IMR-90 (cell line): ENCODE measurements at regions not wholly inside any gene's neighbourhood (a gene's known extent, or its start where the extent isn't known, plus 50 kb on each side); places are given as distances from the start of the nearest gene placed in this dataset.

Source experiments
- ATAC-seq: fragments of 200-7000 bp; cut with Tn5 transposase; 2 replicates; pipeline ENCODE4 v1.9.1; 2020; ENCODE audit warnings: low read depth, mild to moderate bottlenecking, moderate library complexity
- BruUV-seq: library from RNA; stranded (reverse); fragments of 400-500 nt; replicated peaks from 2 replicates; lab custom pipeline; 2021; lab: Mats Ljungman, UMichigan
- CTCF ChIA-PET: fragments of 300-600 bp; formaldehyde crosslinking; extraction: SDS; loops from one replicate; lab custom pipeline; 2021; ENCODE audit warnings: antibody characterized with exemption; lab: Yijun Ruan, JAX
- POLR2A ChIA-PET: fragments of 300-600 bp; sonication (Branson Sonifier 250); formaldehyde crosslinking; loops from one replicate; lab custom pipeline; 2022; ENCODE audit warnings: antibody characterized with exemption; ENCODE audit not compliant: unreplicated experiment; lab: Charles Lee
- DNase-seq: peaks from one replicate; pipeline ENCODE4 v3.0.0; 2013
- H2AFZ ChIP-seq: replicated peaks from 2 replicates; pipeline ENCODE3; 2013; ENCODE audit warnings: low read length, mild to moderate bottlenecking; ENCODE audit not compliant: poor library complexity
- H2AK5ac ChIP-seq: 2 replicates; pipeline ENCODE4 v1.6.1; 2013; ENCODE audit warnings: low read depth, low read length, inconsistent platforms
- H2AK9ac ChIP-seq: replicated peaks from 2 replicates; pipeline ENCODE3; 2013; ENCODE audit warnings: mild to moderate bottlenecking, low read depth, low read length, moderate library complexity; ENCODE audit not compliant: poor library complexity
- H2BK120ac ChIP-seq: 2 replicates; pipeline ENCODE4 v1.6.1; 2013; ENCODE audit warnings: low read depth, low read length, inconsistent platforms
- H2BK15ac ChIP-seq: 3 replicates; pipeline ENCODE4 v1.6.1; 2013; ENCODE audit warnings: low read depth, low read length, inconsistent platforms
- H2BK20ac ChIP-seq: 2 replicates; pipeline ENCODE4 v1.6.1; 2013; ENCODE audit warnings: low read depth, mild to moderate bottlenecking, inconsistent platforms, low read length, moderate library complexity
- H2BK5ac ChIP-seq: 2 replicates; pipeline ENCODE4 v1.6.1; 2013; ENCODE audit warnings: mild to moderate bottlenecking, low read depth, low read length, inconsistent platforms; ENCODE audit not compliant: poor library complexity, severe bottlenecking
- H3K14ac ChIP-seq: replicated peaks from 2 replicates; pipeline ENCODE4 v1.6.1; 2013; ENCODE audit warnings: low read depth, low read length, inconsistent platforms
- H3K18ac ChIP-seq: 2 replicates; pipeline ENCODE4 v1.6.1; 2013; ENCODE audit warnings: low read depth, low read length, control low read depth
- H3K23ac ChIP-seq: 2 replicates; pipeline ENCODE4 v1.6.1; 2013; ENCODE audit warnings: low read depth, low read length, inconsistent platforms
- H3K27ac ChIP-seq: 2 replicates; pipeline ENCODE4 v1.5.1; 2013; ENCODE audit warnings: mild to moderate bottlenecking, control low read depth, low read length; ENCODE audit not compliant: insufficient read depth
- H3K27me3 ChIP-seq: 2 replicates; pipeline ENCODE4 v1.6.1; 2013; ENCODE audit warnings: low read length; ENCODE audit not compliant: control insufficient read depth, insufficient read depth
- H3K36me3 ChIP-seq: 2 replicates; pipeline ENCODE4 v1.6.1; 2013; ENCODE audit warnings: low read length, mixed read lengths; ENCODE audit not compliant: control insufficient read depth, insufficient read depth
- H3K4ac ChIP-seq: 2 replicates; pipeline ENCODE4 v1.6.1; 2013; ENCODE audit warnings: low read depth, low read length, inconsistent platforms
- H3K4me1 ChIP-seq: 2 replicates; pipeline ENCODE4 v1.6.1; 2013; ENCODE audit warnings: low read length, mixed read lengths; ENCODE audit not compliant: control insufficient read depth, insufficient read depth
- H3K4me2 ChIP-seq: 2 replicates; pipeline ENCODE4 v1.6.1; 2013; ENCODE audit warnings: low read depth, mild to moderate bottlenecking, control low read depth, low read length, moderate library complexity
- H3K4me3 ChIP-seq: 2 replicates; pipeline ENCODE4 v1.5.1; 2013; ENCODE audit warnings: low read depth, mild to moderate bottlenecking, control low read depth, low read length, moderate library complexity; ENCODE audit not compliant: insufficient read depth
- H3K56ac ChIP-seq: 2 replicates; pipeline ENCODE4 v1.6.1; 2013; ENCODE audit warnings: low read length, inconsistent platforms; ENCODE audit not compliant: insufficient read depth; ENCODE audit errors: extremely low read depth
- H3K79me1 ChIP-seq, 2 experiments: 2 replicates each; pipeline ENCODE4 v1.6.1; 2013; ENCODE audit warnings: low read length in 2 of 2, inconsistent platforms in 1 of 2, low read depth in 1 of 2
- H3K9ac ChIP-seq: 2 replicates; pipeline ENCODE4 v1.6.1; 2013; ENCODE audit warnings: low read depth, low read length, control low read depth
- H3K9me1 ChIP-seq: 2 replicates; pipeline ENCODE4 v1.6.1; 2013; ENCODE audit warnings: low read length, inconsistent platforms; ENCODE audit not compliant: insufficient read depth
- H3K9me3 ChIP-seq: 2 replicates; pipeline ENCODE4 v1.6.1; 2013; ENCODE audit warnings: low read length; ENCODE audit not compliant: control insufficient read depth, insufficient read depth
- H4K20me1 ChIP-seq: 2 replicates; pipeline ENCODE4 v1.6.1; 2013; ENCODE audit warnings: low read length, inconsistent platforms; ENCODE audit not compliant: insufficient read depth
- H4K5ac ChIP-seq: 2 replicates; pipeline ENCODE4 v1.6.1; 2013; ENCODE audit warnings: mild to moderate bottlenecking, low read depth, low read length, control low read depth
- H4K8ac ChIP-seq, 2 experiments: 2 replicates each; pipeline ENCODE4 v1.6.1; 2013; ENCODE audit warnings: low read depth in 2 of 2, low read length in 2 of 2, control low read depth in 1 of 2, inconsistent platforms in 1 of 2
- H4K91ac ChIP-seq: 2 replicates; pipeline ENCODE4 v1.6.1; 2013; ENCODE audit warnings: low read depth, low read length, inconsistent platforms; ENCODE audit not compliant: insufficient read depth
- MAFK ChIP-seq: IDR thresholded peaks from 2 replicates; pipeline ENCODE4 v1.6.1; 2012; ENCODE audit warnings: low read depth, low read length, improper control_type of control experiment
- RAD21 ChIP-seq: IDR thresholded peaks from 2 replicates; pipeline ENCODE4 v1.6.1; 2012; ENCODE audit warnings: low read length, improper control_type of control experiment
- SMC3 ChIP-seq: fragments of 150-350 bp; IDR thresholded peaks from 2 replicates; pipeline ENCODE4 v1.6.1; 2016; ENCODE audit warnings: low read depth, mild to moderate bottlenecking, antibody characterized with exemption, low read length, moderate library complexity
- USF2 ChIP-seq: fragments of 150-350 bp; IDR thresholded peaks from 2 replicates; pipeline ENCODE4 v1.6.1; 2017; ENCODE audit warnings: mild to moderate bottlenecking, antibody characterized with exemption, low read length, low read depth
- WGBS, 2 experiments: methylation state at CpG; one replicate each; pipeline versions ENCODE4 v1.1.5 to v1.1.7; 2013; ENCODE audit warnings: missing lambda C conversion rate in 2 of 2; ENCODE audit not compliant: insufficient read length in 1 of 2; ENCODE audit errors: extremely low coverage in 2 of 2; 5-methylcytosine and 5-hydroxymethylcytosine counted together
- dilution Hi-C: fragments of 300-500 bp; cut with HindIII; formaldehyde crosslinking; loops from one replicate; pipeline ENCODE4 v1.14.3; 2018; ENCODE audit warnings: low sequenced_read_pairs; ENCODE audit not compliant: unreplicated experiment
- in situ Hi-C: fragments of 300-500 bp; cut with MboI; formaldehyde crosslinking; loops from 3 replicates; pipeline ENCODE4 v1.14.3; 2019; ENCODE audit warnings: low sequenced_read_pairs, inconsistent platforms, mixed read lengths
- intact Hi-C: fragments of 100-400 bp; cut with micrococcal nuclease; formaldehyde crosslinking; loops from 2 replicates; pipeline ENCODE4 v1.10.0; 2022
- TF ChIP-seq, protein P1 (sequence below): fragments of 150-350 bp; IDR thresholded peaks from 2 replicates; pipeline ENCODE4 v1.6.1; 2016; ENCODE audit warnings: low read depth, mild to moderate bottlenecking, low read length, moderate library complexity, borderline replicate concordance

- H2AK9ac ChIP-seq, result no peak overlapping the region
- no peak overlapping the region for H2AK5ac ChIP-seq
- H3K18ac ChIP-seq, result no peak overlapping the region
- no peaks in the 10 kb centered on the region for H3K79me1 ChIP-seq
- no peak overlapping the region for H4K5ac ChIP-seq
- no peak overlapping the region for H3K23ac ChIP-seq
- H3K9ac ChIP-seq, result no peak overlapping the region
- H3K4me1 ChIP-seq, result no peaks in the 10 kb centered on the region
- no peak overlapping the region for H2BK20ac ChIP-seq
- H3K9me3 ChIP-seq, result no peaks in the 10 kb centered on the region
- CTCF ChIA-PET, result interaction anchor here (0.6 kb wide), 1 partner anchor 19 kb away, joined by 6 read pairs; no protein-coding TSS in a partner anchor
- in situ Hi-C loops, result no loop called here
- intact Hi-C loops, result no loop called here
- H2AFZ ChIP-seq, result no peak overlapping the region
- TF ChIP-seq USF2, result no peak
- no peak for TF ChIP-seq SMC3
- TF ChIP-seq RAD21, result no peak
- no peak for TF ChIP-seq MAFK
- TF ChIP-seq, protein P1, sequence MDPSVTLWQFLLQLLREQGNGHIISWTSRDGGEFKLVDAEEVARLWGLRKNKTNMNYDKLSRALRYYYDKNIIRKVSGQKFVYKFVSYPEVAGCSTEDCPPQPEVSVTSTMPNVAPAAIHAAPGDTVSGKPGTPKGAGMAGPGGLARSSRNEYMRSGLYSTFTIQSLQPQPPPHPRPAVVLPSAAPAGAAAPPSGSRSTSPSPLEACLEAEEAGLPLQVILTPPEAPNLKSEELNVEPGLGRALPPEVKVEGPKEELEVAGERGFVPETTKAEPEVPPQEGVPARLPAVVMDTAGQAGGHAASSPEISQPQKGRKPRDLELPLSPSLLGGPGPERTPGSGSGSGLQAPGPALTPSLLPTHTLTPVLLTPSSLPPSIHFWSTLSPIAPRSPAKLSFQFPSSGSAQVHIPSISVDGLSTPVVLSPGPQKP, result no peak
- H3K27ac ChIP-seq, result no peak overlapping the region
- no TSS peak for BruUV-seq
- no peak overlapping the region for H3K14ac ChIP-seq
- no peaks in the 10 kb centered on the region; the same call in 1 of the 2 replicates for H3K9me1 ChIP-seq
- no peak overlapping the region for H3K4ac ChIP-seq
- H2BK120ac ChIP-seq, result no peak overlapping the region
- peaks cover 12% of the 10 kb centered on the region for H3K27me3 ChIP-seq
- no CpG with 5 or more reads among the region's 3 CpGs for WGBS, 2 experiments
- H3K56ac ChIP-seq, result no peak overlapping the region
- H3K4me2 ChIP-seq, result no peak overlapping the region
- H3K36me3 ChIP-seq, result no peaks in the 10 kb centered on the region
- H2BK15ac ChIP-seq, result no peak overlapping the region
- no peak overlapping the region for H2BK5ac ChIP-seq
- H4K8ac ChIP-seq, result no peak overlapping the region
- dilution Hi-C loops, result no loop called here
- no peaks in the 10 kb centered on the region for H4K20me1 ChIP-seq
- ATAC-seq, result no peak
- H3K4me3 ChIP-seq, result no peak overlapping the region
- DNase-seq, result no peak
- H4K91ac ChIP-seq, result no peak overlapping the region
- POLR2A ChIA-PET, result no interaction called here
Observed at GRCh38 chr3:124633524-124633923, 96.7 kb upstream of the UMPS start.
